CD14-positive monocyte (primary cell): ENCODE measurements at regions not wholly inside any gene's neighbourhood (a gene's known extent, or its start where the extent isn't known, plus 50 kb on each side); places are given as distances from the start of the nearest gene placed in this dataset.

Experiments
- DNase-seq, 3 donors: peaks; one replicate each; pipeline ENCODE4 v3.0.0-alpha.2; 2011 to 2022
- H2AFZ ChIP-seq: 2 replicates; pipeline ENCODE4 v1.6.0; 2012; ENCODE audit warnings: mild to moderate bottlenecking, low read depth, low read length, inconsistent platforms; ENCODE audit not compliant: insufficient read depth, poor library complexity, severe bottlenecking
- H3K27ac ChIP-seq, 2 donors: 1 replicate in 1 of 2; 2 replicates in 1 of 2; pipeline ENCODE4 v1.5.1; 2012 to 2013; ENCODE audit warnings: low read length in 2 of 2, control low read depth in 1 of 2, inconsistent platforms in 1 of 2, low read depth in 1 of 2, mild to moderate bottlenecking in 1 of 2
- H3K27me3 ChIP-seq, 2 donors: one replicate each; pipeline versions ENCODE4 v1.6.0 to v1.6.1; 2011 to 2013; ENCODE audit warnings: low read length in 2 of 2; ENCODE audit not compliant: control insufficient read depth in 2 of 2, insufficient read depth in 2 of 2
- H3K36me3 ChIP-seq, 2 donors: replicated peaks in 1 of 2; 1 replicate in 1 of 2; 2 replicates in 1 of 2; pipeline versions ENCODE4 v1.5.1 to v1.6.1; 2012 to 2013; ENCODE audit warnings: low read length in 2 of 2, control low read depth in 1 of 2, inconsistent platforms in 1 of 2, mild to moderate bottlenecking in 1 of 2; ENCODE audit not compliant: insufficient read depth in 2 of 2, control insufficient read depth in 1 of 2
- H3K4me1 ChIP-seq, 2 donors: 1 replicate in 1 of 2; 2 replicates in 1 of 2; pipeline versions ENCODE4 v1.5.1 to v1.6.1; 2012 to 2013; ENCODE audit warnings: low read length in 2 of 2, control low read depth in 1 of 2, inconsistent platforms in 1 of 2, mild to moderate bottlenecking in 1 of 2, moderate library complexity in 1 of 2; ENCODE audit not compliant: insufficient read depth in 2 of 2, control insufficient read depth in 1 of 2
- H3K4me2 ChIP-seq: replicated peaks from 2 replicates; pipeline ENCODE3; 2012; ENCODE audit warnings: low read length, moderate library complexity, mild to moderate bottlenecking; ENCODE audit not compliant: poor library complexity, severe bottlenecking; ENCODE audit errors: extremely low read depth
- H3K4me3 ChIP-seq, 3 experiments: fragments of 200-600 bp in 1 of 3; sonication (generic) in 1 of 3; replicated peaks in 1 of 3; 1 replicate in 2 of 3; 2 replicates in 1 of 3; pipeline ENCODE4 v1.5.1; 2011 to 2013; ENCODE audit warnings: low read length in 3 of 3, mild to moderate bottlenecking in 3 of 3, control low read depth in 2 of 3, low read depth in 2 of 3, inconsistent platforms in 1 of 3, moderate library complexity in 1 of 3
- H3K79me2 ChIP-seq: 2 replicates; pipeline ENCODE4 v1.6.0; 2012; ENCODE audit warnings: mild to moderate bottlenecking, control low read depth, inconsistent platforms, low read length, moderate library complexity; ENCODE audit not compliant: insufficient read depth
- H3K9ac ChIP-seq: 2 replicates; pipeline ENCODE4 v1.6.0; 2017; ENCODE audit warnings: low read length, mild to moderate bottlenecking; ENCODE audit not compliant: insufficient read depth, poor library complexity, severe bottlenecking
- H3K9me3 ChIP-seq, 2 donors: replicated peaks in 1 of 2; 1 replicate in 1 of 2; 2 replicates in 1 of 2; pipeline versions ENCODE4 v1.5.1 to v1.6.1; 2012 to 2013; ENCODE audit warnings: low read length in 2 of 2, control low read depth in 1 of 2; ENCODE audit not compliant: control insufficient read depth in 1 of 2, insufficient read depth in 1 of 2
- H4K20me1 ChIP-seq: 2 replicates; pipeline ENCODE4 v1.6.0; 2012; ENCODE audit warnings: mild to moderate bottlenecking, low read length, control low read depth, moderate library complexity; ENCODE audit not compliant: insufficient read depth
- H3K27ac Mint-ChIP-seq, 7 donors: one replicate each; pipeline ENCODE4 v1.8.0; 2020; ENCODE audit warnings: mild to moderate bottlenecking in 7 of 7, mixed read lengths in 7 of 7, moderate library complexity in 6 of 7, inconsistent platforms in 2 of 7
- H3K27me3 Mint-ChIP-seq, 3 donors: one replicate each; pipeline ENCODE4 v1.8.0; 2021 to 2022; ENCODE audit warnings: low read depth in 3 of 3, mild to moderate bottlenecking in 3 of 3, mixed read lengths in 3 of 3, moderate library complexity in 3 of 3, inconsistent platforms in 1 of 3
- H3K36me3 Mint-ChIP-seq, 2 donors: one replicate each; pipeline ENCODE4 v1.8.0; 2020; ENCODE audit warnings: mixed read lengths in 2 of 2, inconsistent platforms in 1 of 2, mild to moderate bottlenecking in 1 of 2
- H3K4me1 Mint-ChIP-seq: one replicate; pipeline ENCODE4 v1.8.0; 2020; ENCODE audit warnings: mild to moderate bottlenecking, mixed read lengths
- H3K4me3 Mint-ChIP-seq, 2 donors: one replicate each; pipeline ENCODE4 v1.8.0; 2020; ENCODE audit warnings: mild to moderate bottlenecking in 2 of 2, mixed read lengths in 2 of 2, moderate library complexity in 1 of 2
- H3K9me3 Mint-ChIP-seq, 7 donors: one replicate each; pipeline ENCODE4 v1.8.0; 2020 to 2022; ENCODE audit warnings: mixed read lengths in 7 of 7, mild to moderate bottlenecking in 6 of 7, moderate library complexity in 6 of 7, inconsistent platforms in 2 of 7
- CTCF ChIP-seq: fragments of 200-600 bp; IDR thresholded peaks from one replicate; pipeline ENCODE4 v1.8.0; 2022; ENCODE audit warnings: antibody characterized with exemption, mild to moderate bottlenecking
- WGBS: methylation state at CpG from one replicate; pipeline ENCODE4 v1.1.5; 2013; ENCODE audit warnings: missing lambda C conversion rate; ENCODE audit not compliant: insufficient coverage; 5-methylcytosine and 5-hydroxymethylcytosine counted together
- intact Hi-C, 2 donors: fragments of 100-400 bp; cut with micrococcal nuclease; formaldehyde crosslinking; loops; one replicate each; pipeline versions ENCODE4 v1.15.0 to v1.15.1; 2023

GRCh38 chr12:111203969-111204368, 164.9 kb downstream of the PHETA1 start:
- H3K4me2 ChIP-seq, result no peak overlapping the region
- H3K4me1 Mint-ChIP-seq, result peaks cover 25% of the 10 kb centered on the region
- H3K9me3 ChIP-seq, result no peaks in the 10 kb centered on the region
- no peak for TF ChIP-seq CTCF
- no peak overlapping the region for H3K4me3 ChIP-seq
- no peak overlapping the region for H3K27ac ChIP-seq
- H4K20me1 ChIP-seq, result no peaks in the 10 kb centered on the region
- 94% methylated on average over 2 of the region's 2 CpGs for WGBS
- no peak overlapping the region for H3K4me3 Mint-ChIP-seq
- H3K79me2 ChIP-seq, result no peaks in the 10 kb centered on the region
- H2AFZ ChIP-seq, result no peak overlapping the region
- no peaks in the 10 kb centered on the region for H3K27me3 ChIP-seq
- no peak overlapping the region for H3K9ac ChIP-seq
- H3K9me3 Mint-ChIP-seq, result peaks cover 0 to 2% (median 0%) of the 10 kb centered on the region in 7 donors
- H3K27me3 Mint-ChIP-seq, result peaks cover 5 to 12% (median 9%) of the 10 kb centered on the region in 3 donors
- peaks cover 6 to 9% of the 10 kb centered on the region in 2 donors for H3K4me1 ChIP-seq
- intact Hi-C loops, result no loop called here
- no peaks in the 10 kb centered on the region for H3K36me3 Mint-ChIP-seq
- H3K36me3 ChIP-seq, result no peaks in the 10 kb centered on the region
- no peak for DNase-seq
- no peak overlapping the region for H3K27ac Mint-ChIP-seq

- WGBS, result 15% methylated on average over 4 of the region's 4 CpGs
- Mint-ChIP-seq H3K27me3 (peaks cover 5 to 12% (median 9%) of the 10 kb centered on the region in 3 donors), H3K9me3 (peaks cover 0 to 2% (median 0%) of the 10 kb centered on the region in 7 donors), H3K36me3 (no peaks in the 10 kb centered on the region), H3K27ac (no peak overlapping the region), H3K4me3 (no peak overlapping the region), H3K4me1 (peaks cover 29% of the 10 kb centered on the region)
- Histone ChIP-seq H3K79me2 (no peaks in the 10 kb centered on the region), H2AFZ (no peak overlapping the region), H3K36me3 (no peaks in the 10 kb centered on the region), H3K27me3 (no peaks in the 10 kb centered on the region), H3K9me3 (no peaks in the 10 kb centered on the region), H4K20me1 (no peaks in the 10 kb centered on the region), H3K4me3 (no peak overlapping the region), H3K9ac (no peak overlapping the region), H3K4me1 (peaks cover 6 to 9% of the 10 kb centered on the region in 2 donors), H3K27ac (no peak overlapping the region), H3K4me2 (no peak overlapping the region)
- TF ChIP-seq CTCF, result no peak
- peak; percentile 26 to 85 (median 44) for DNase-seq
- intact Hi-C loops, result no loop called here
Measured at GRCh38 chr12:111203446-111203845, 165.4 kb downstream of the PHETA1 start.
